ENCODE measurements at regions not wholly inside any gene's neighbourhood (a gene's known extent, or its start where the extent isn't known, plus 50 kb on each side); places are given as distances from the start of the nearest gene placed in this dataset.

DNA sequence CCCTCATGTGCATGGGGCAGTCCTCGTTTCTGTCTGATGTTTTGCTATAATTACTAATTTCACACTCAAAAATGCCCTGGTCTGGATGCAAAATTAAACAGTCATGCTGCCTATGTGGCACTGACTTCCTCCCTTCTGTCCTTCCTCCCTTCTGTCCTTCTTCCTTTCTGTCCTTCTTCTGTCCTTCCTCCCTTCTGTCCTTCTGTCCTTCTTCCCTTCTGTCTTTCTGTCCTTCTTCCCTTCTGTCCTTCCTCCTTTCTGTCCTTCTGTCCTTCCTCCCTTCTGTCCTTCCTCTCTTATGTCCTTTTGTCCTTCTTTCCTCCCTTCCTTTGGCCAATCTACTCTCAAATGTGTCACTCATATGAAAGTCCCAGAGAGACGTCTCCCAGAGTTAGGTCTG is 93.8 kb downstream of the IRF8 start:
- Histone ChIP-seq H3K9ac (ENCODE audit: low read length) (no peak overlapping the region), H3K4me1 (ENCODE audit: low read length) (peaks cover 30% of the 10 kb centered on the region), H3K4me3 (ENCODE audit: low read length) (no peak overlapping the region), H3K27ac (ENCODE audit: low read length) (no peak overlapping the region), H3K9me2 (replicated peaks; ENCODE audit: insufficient read depth, low read length) (no peaks in the 10 kb centered on the region), H4K20me1 (ENCODE audit: insufficient read depth, low read depth, low read length) (no peaks in the 10 kb centered on the region), H3K9me3 (ENCODE audit: low read length) (no peaks in the 10 kb centered on the region), H3K27me3 (ENCODE audit: low read length) (no peaks in the 10 kb centered on the region; the same call in 1 of the 2 replicates), H3K79me2 (ENCODE audit: low read length) (no peaks in the 10 kb centered on the region), H2AFZ (ENCODE audit: low read length) (no peak overlapping the region), H3K4me2 (ENCODE audit: low read depth, low read length, poor library complexity, severe bottlenecking) (no peak overlapping the region), H3K36me3 (ENCODE audit: insufficient read depth, low read length) (no peaks in the 10 kb centered on the region)
- DNase-seq = no peak

GRCh38 chr16:85994492-85995490 is 95.8 kb downstream of the IRF8 start:
- H3K36me3 ChIP-seq (ENCODE audit: insufficient read depth, low read length) = no peaks in the 10 kb centered on the region
- no peaks in the 10 kb centered on the region for H4K20me1 ChIP-seq (ENCODE audit: insufficient read depth, low read depth, low read length)
- H3K9me3 ChIP-seq (ENCODE audit: low read length) = no peaks in the 10 kb centered on the region
- H3K27me3 ChIP-seq (ENCODE audit: low read length) = no peaks in the 10 kb centered on the region; the same call in 1 of the 2 replicates
- no peaks in the 10 kb centered on the region for H3K9me2 ChIP-seq (replicated peaks; ENCODE audit: insufficient read depth, low read length)
- peak overlapping the region; percentile 48 for H3K4me2 ChIP-seq (ENCODE audit: low read depth, low read length, poor library complexity, severe bottlenecking)
- H3K79me2 ChIP-seq (ENCODE audit: low read length) = no peaks in the 10 kb centered on the region
- no peak overlapping the region for H3K27ac ChIP-seq (ENCODE audit: low read length)
- peaks cover 17% of the 10 kb centered on the region for H3K4me1 ChIP-seq (ENCODE audit: low read length)
- no peak overlapping the region for H2AFZ ChIP-seq (ENCODE audit: low read length)
- H3K9ac ChIP-seq (ENCODE audit: low read length) = no peak overlapping the region
- H3K4me3 ChIP-seq (ENCODE audit: low read length) = no peak overlapping the region
- DNase-seq = no peak

- Histone ChIP-seq H3K79me2 (ENCODE audit: low read length) (no peaks in the 10 kb centered on the region), H3K4me3 (ENCODE audit: low read length) (peak overlapping the region; percentile 13; the same call in 1 of the 2 replicates), H2AFZ (ENCODE audit: low read length) (no peak overlapping the region), H3K27ac (ENCODE audit: low read length) (no peak overlapping the region), H3K9me2 (replicated peaks; ENCODE audit: insufficient read depth, low read length) (no peaks in the 10 kb centered on the region), H3K36me3 (ENCODE audit: insufficient read depth, low read length) (no peaks in the 10 kb centered on the region), H4K20me1 (ENCODE audit: insufficient read depth, low read depth, low read length) (no peaks in the 10 kb centered on the region), H3K4me1 (ENCODE audit: low read length) (peaks cover 17% of the 10 kb centered on the region), H3K4me2 (ENCODE audit: low read depth, low read length, poor library complexity, severe bottlenecking) (peak overlapping the region; percentile 48), H3K9me3 (ENCODE audit: low read length) (no peaks in the 10 kb centered on the region), H3K27me3 (ENCODE audit: low read length) (no peaks in the 10 kb centered on the region; the same call in 1 of the 2 replicates), H3K9ac (ENCODE audit: low read length) (no peak overlapping the region)
- DNase-seq = no peak
Measured at GRCh38 chr16:85995541-85996423, 96.8 kb downstream of the IRF8 start.

DNA sequence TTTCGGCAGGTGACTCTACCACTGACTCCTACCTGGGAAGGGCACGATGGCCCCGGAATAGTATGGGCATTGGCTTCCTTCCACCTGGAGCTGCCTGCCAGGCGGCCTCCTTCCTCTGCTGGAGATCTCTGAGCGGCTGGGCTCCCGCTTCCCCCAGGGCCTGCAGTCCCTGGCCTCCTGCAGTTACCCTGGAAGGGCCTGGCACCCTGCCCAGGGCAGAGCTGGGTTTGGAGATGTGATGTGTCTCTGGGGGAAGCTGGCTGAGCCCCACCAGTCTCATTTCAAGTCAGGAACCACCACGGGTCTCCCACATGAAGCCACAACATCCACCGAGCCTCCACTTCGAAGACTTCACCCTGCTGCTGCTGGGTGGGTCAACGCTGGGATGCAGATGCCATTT is 97.9 kb downstream of the IRF8 start:
- no peak overlapping the region for H3K27ac ChIP-seq (ENCODE audit: low read length)
- no peak overlapping the region for H3K9ac ChIP-seq (ENCODE audit: low read length)
- H3K9me2 ChIP-seq (replicated peaks; ENCODE audit: insufficient read depth, low read length) = no peaks in the 10 kb centered on the region
- peaks cover 21% of the 10 kb centered on the region for H3K4me1 ChIP-seq (ENCODE audit: low read length)
- no peak overlapping the region for H3K4me2 ChIP-seq (ENCODE audit: low read depth, low read length, poor library complexity, severe bottlenecking)
- no peaks in the 10 kb centered on the region for H4K20me1 ChIP-seq (ENCODE audit: insufficient read depth, low read depth, low read length)
- no peaks in the 10 kb centered on the region for H3K79me2 ChIP-seq (ENCODE audit: low read length)
- no peak overlapping the region for H3K4me3 ChIP-seq (ENCODE audit: low read length)
- no peaks in the 10 kb centered on the region for H3K9me3 ChIP-seq (ENCODE audit: low read length)
- no peak for DNase-seq
- H3K27me3 ChIP-seq (ENCODE audit: low read length) = no peaks in the 10 kb centered on the region; the same call in 1 of the 2 replicates
- H3K36me3 ChIP-seq (ENCODE audit: insufficient read depth, low read length) = no peaks in the 10 kb centered on the region
- no peak overlapping the region for H2AFZ ChIP-seq (ENCODE audit: low read length)

GRCh38 chr16:85998171-85998867 is 99.4 kb downstream of the IRF8 start:
- H3K27me3 ChIP-seq (ENCODE audit: low read length) = no peaks in the 10 kb centered on the region; the same call in 1 of the 2 replicates
- no peak overlapping the region for H3K9ac ChIP-seq (ENCODE audit: low read length)
- H3K27ac ChIP-seq (ENCODE audit: low read length) = no peak overlapping the region
- peaks cover 33% of the 10 kb centered on the region for H3K4me1 ChIP-seq (ENCODE audit: low read length)
- no peaks in the 10 kb centered on the region for H3K9me3 ChIP-seq (ENCODE audit: low read length)
- no peaks in the 10 kb centered on the region for H4K20me1 ChIP-seq (ENCODE audit: insufficient read depth, low read depth, low read length)
- no peak overlapping the region for H2AFZ ChIP-seq (ENCODE audit: low read length)
- DNase-seq = no peak
- no peaks in the 10 kb centered on the region for H3K9me2 ChIP-seq (replicated peaks; ENCODE audit: insufficient read depth, low read length)
- H3K79me2 ChIP-seq (ENCODE audit: low read length) = no peaks in the 10 kb centered on the region
- no peak overlapping the region for H3K4me2 ChIP-seq (ENCODE audit: low read depth, low read length, poor library complexity, severe bottlenecking)
- H3K4me3 ChIP-seq (ENCODE audit: low read length) = no peak overlapping the region
- no peaks in the 10 kb centered on the region for H3K36me3 ChIP-seq (ENCODE audit: insufficient read depth, low read length)

- Histone ChIP-seq H3K9me2 (replicated peaks; ENCODE audit: insufficient read depth, low read length) (no peaks in the 10 kb centered on the region), H3K4me2 (ENCODE audit: low read depth, low read length, poor library complexity, severe bottlenecking) (no peak overlapping the region), H3K79me2 (ENCODE audit: low read length) (no peaks in the 10 kb centered on the region), H3K9me3 (ENCODE audit: low read length) (no peaks in the 10 kb centered on the region), H3K4me1 (ENCODE audit: low read length) (peaks cover 33% of the 10 kb centered on the region), H3K36me3 (ENCODE audit: insufficient read depth, low read length) (no peaks in the 10 kb centered on the region), H3K4me3 (ENCODE audit: low read length) (no peak overlapping the region), H4K20me1 (ENCODE audit: insufficient read depth, low read depth, low read length) (no peaks in the 10 kb centered on the region), H2AFZ (ENCODE audit: low read length) (no peak overlapping the region), H3K9ac (ENCODE audit: low read length) (no peak overlapping the region), H3K27me3 (ENCODE audit: low read length) (no peaks in the 10 kb centered on the region; the same call in 1 of the 2 replicates), H3K27ac (ENCODE audit: low read length) (no peak overlapping the region)
- no peak for DNase-seq
Measured at GRCh38 chr16:85998868-85999729, 100.1 kb downstream of the IRF8 start.

- Histone ChIP-seq H3K9me3 (ENCODE audit: low read length) (no peaks in the 10 kb centered on the region), H2AFZ (ENCODE audit: low read length) (no peak overlapping the region), H3K9ac (ENCODE audit: low read length) (no peak overlapping the region), H3K36me3 (ENCODE audit: insufficient read depth, low read length) (no peaks in the 10 kb centered on the region), H3K4me2 (ENCODE audit: low read depth, low read length, poor library complexity, severe bottlenecking) (no peak overlapping the region), H3K27ac (ENCODE audit: low read length) (no peak overlapping the region), H4K20me1 (ENCODE audit: insufficient read depth, low read depth, low read length) (no peaks in the 10 kb centered on the region), H3K27me3 (ENCODE audit: low read length) (no peaks in the 10 kb centered on the region; the same call in 1 of the 2 replicates), H3K79me2 (ENCODE audit: low read length) (no peaks in the 10 kb centered on the region), H3K4me3 (ENCODE audit: low read length) (no peak overlapping the region), H3K4me1 (ENCODE audit: low read length) (peaks cover 29% of the 10 kb centered on the region), H3K9me2 (replicated peaks; ENCODE audit: insufficient read depth, low read length) (no peaks in the 10 kb centered on the region)
- no peak for DNase-seq
Measured at GRCh38 chr16:85999778-86000177, 100.8 kb downstream of the IRF8 start.
